ENCODE measurements at regions not wholly inside any gene's neighbourhood (a gene's known extent, or its start where the extent isn't known, plus 50 kb on each side); places are given as distances from the start of the nearest gene placed in this dataset.
"Not testable (repeated sequence)": the region's sequence is repeated elsewhere in the genome, so short reads cannot be mapped to it uniquely, and the experiment has no call there.

- DNase-seq, result no peak
Measured at GRCh38 chr20:12211361-12211760, 293.7 kb downstream of the BTBD3 start.

GRCh38 chr20:12217382-12217781, 299.7 kb downstream of the BTBD3 start:
- no peak for DNase-seq

- DNase-seq, result no peak
Measured at GRCh38 chr20:12219798-12220197, 302.1 kb downstream of the BTBD3 start.

- DNase-seq, result no peak
Measured at GRCh38 chr20:12223057-12223456, 305.4 kb downstream of the BTBD3 start.

- no peak for DNase-seq
Measured at GRCh38 chr20:12225898-12226297, 308.2 kb downstream of the BTBD3 start.

- no peak for DNase-seq
Measured at GRCh38 chr20:12229891-12230290, 312.2 kb downstream of the BTBD3 start.

GRCh38 chr20:12237772-12238171, 320.1 kb downstream of the BTBD3 start:
- no peak for DNase-seq

GRCh38 chr20:12241065-12241464, 323.4 kb downstream of the BTBD3 start:
- DNase-seq, result peak; percentile 17

GRCh38 chr20:12243327-12243726, 325.6 kb downstream of the BTBD3 start:
- no peak for DNase-seq

GRCh38 chr20:12248481-12248880, 330.8 kb downstream of the BTBD3 start:
- DNase-seq, result no peak

- DNase-seq, result not testable (repeated sequence)
Measured at GRCh38 chr20:12250661-12251060, 333.0 kb downstream of the BTBD3 start.

GRCh38 chr20:12252793-12253192, 335.1 kb downstream of the BTBD3 start:
- no peak for DNase-seq

- DNase-seq, result no peak
Measured at GRCh38 chr20:12255461-12255970, 337.8 kb downstream of the BTBD3 start.

GRCh38 chr20:12256806-12257205, 339.1 kb downstream of the BTBD3 start:
- no peak for DNase-seq

GRCh38 chr20:12262747-12263146, 345.1 kb downstream of the BTBD3 start:
- DNase-seq, result no peak

- no peak for DNase-seq
Measured at GRCh38 chr20:12264711-12265110, 347.0 kb downstream of the BTBD3 start.

GRCh38 chr20:12265662-12266061, 348.0 kb downstream of the BTBD3 start:
- no peak for DNase-seq

GRCh38 chr20:12269579-12269978, 351.9 kb downstream of the BTBD3 start:
- DNase-seq, result no peak

- no peak for DNase-seq
Measured at GRCh38 chr20:12270863-12271262, 353.2 kb downstream of the BTBD3 start.

GRCh38 chr20:12276011-12276673, 358.4 kb downstream of the BTBD3 start:
- no peak for DNase-seq

GRCh38 chr20:12287575-12287974, 369.9 kb downstream of the BTBD3 start:
- DNase-seq, result no peak

- no peak for DNase-seq
Measured at GRCh38 chr20:12289465-12289864, 371.8 kb downstream of the BTBD3 start.

- no peak for DNase-seq
Measured at GRCh38 chr20:12291386-12291785, 373.7 kb downstream of the BTBD3 start.

GRCh38 chr20:12293900-12294299, 376.2 kb downstream of the BTBD3 start:
- DNase-seq, result no peak

GRCh38 chr20:12294678-12295077, 377.0 kb downstream of the BTBD3 start:
- DNase-seq, result no peak

Measured in NCI-H1436 treated with DMSO at 0.1 percent for 48 hours (cell line).